ENCODE measurements at regions not wholly inside any gene's neighbourhood (a gene's known extent, or its start where the extent isn't known, plus 50 kb on each side); places are given as distances from the start of the nearest gene placed in this dataset.

GRCh38 chr5:58145397-58145934, 314.4 kb downstream of the PLK2 start:
- FAIRE-seq: no peak
- TF ChIP-seq POLR2A (IDR thresholded peaks at IDR 0.05; ENCODE audit: low read depth, low read length): no peak
- DNase-seq (ENCODE audit: insufficient read length, low spot score): no peak

DNA sequence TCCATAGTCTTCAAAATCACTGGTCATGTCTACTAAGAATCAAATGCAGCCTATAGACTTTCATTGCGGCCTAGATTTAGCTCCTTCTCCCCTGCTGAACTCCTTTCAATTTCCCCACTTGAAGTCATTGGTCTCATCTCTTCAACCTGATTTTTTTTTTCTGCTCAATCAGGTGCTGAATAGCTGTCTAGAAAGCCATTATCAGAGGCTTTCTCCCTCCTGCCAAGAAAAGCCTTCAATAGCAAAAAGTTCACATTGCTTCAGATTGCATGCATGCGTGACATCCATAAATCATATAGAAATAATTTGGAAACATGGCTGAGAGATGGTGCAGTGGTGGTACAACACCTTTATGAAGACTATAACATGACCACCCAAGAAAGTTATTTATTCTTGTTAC, 316.2 kb downstream of the PLK2 start:
- no peak for TF ChIP-seq POLR2A (IDR thresholded peaks at IDR 0.05; ENCODE audit: low read depth, low read length)
- FAIRE-seq (no peak), DNase-seq (ENCODE audit: insufficient read length, low spot score) (no peak)

GRCh38 chr5:58143181-58143580, 316.7 kb downstream of the PLK2 start:
- FAIRE-seq (no peak), DNase-seq (ENCODE audit: insufficient read length, low spot score) (no peak)
- TF ChIP-seq POLR2A (IDR thresholded peaks at IDR 0.05; ENCODE audit: low read depth, low read length): no peak

GRCh38 chr5:58138791-58139190, 321.1 kb downstream of the PLK2 start:
- no peak for TF ChIP-seq POLR2A (IDR thresholded peaks at IDR 0.05; ENCODE audit: low read depth, low read length)
- FAIRE-seq (no peak), DNase-seq (ENCODE audit: insufficient read length, low spot score) (no peak)

DNA sequence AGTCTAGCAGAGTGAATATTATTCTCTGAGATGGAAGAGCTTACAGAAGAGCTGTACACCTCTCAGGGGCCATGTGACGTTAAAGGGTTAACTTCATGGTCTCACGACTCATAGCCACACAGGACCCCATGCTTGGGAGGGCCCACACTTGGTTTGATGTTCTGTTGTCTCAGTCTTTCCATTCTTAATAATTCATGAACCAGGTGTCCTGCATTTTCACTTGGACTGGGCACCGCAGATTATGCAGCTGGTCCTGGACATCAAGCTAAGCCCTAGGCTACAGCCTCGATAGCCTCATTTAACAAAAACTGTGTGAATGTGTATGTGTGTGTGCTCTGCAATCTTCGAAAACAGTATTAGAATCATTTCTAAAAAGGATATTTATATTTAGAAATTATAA, 323.5 kb downstream of the PLK2 start:
- TF ChIP-seq POLR2A (IDR thresholded peaks at IDR 0.05; ENCODE audit: low read depth, low read length): no peak
- DNase-seq (ENCODE audit: insufficient read length, low spot score) (no peak), FAIRE-seq (no peak)

DNA sequence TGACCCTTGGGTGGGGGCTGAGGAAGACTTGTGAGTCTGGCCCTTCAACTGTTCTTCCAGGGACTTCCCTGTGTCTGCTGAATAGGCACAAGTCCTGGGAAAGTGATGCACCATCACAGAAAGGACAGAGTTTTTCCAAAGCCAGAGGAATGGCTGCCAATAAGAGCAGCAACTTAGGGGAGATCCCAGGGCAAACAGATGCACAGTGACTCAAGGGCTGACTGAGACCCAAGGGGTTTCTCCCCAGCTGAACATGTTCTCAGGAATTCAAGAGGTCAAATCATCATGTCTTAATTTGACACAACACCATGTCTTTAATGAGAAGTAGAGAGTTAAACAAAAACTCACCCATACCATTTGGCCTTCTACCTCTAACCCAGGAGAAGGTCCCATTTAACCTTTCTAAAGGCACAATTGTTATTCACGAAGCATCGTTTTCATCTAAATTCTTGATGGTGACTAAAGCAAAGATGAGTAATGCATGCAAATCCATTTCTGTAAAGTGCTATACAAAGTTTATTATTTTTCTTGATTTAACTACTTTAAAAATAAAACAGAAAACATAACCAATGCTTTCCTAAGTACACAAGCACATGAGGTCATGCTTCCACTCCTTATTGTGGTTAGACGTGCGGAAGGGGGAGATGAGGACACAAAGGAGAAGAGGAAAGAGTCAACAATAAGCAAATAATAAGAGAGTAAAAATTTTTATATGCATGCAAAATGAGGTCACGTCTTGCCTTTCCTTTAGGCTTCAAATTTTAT, 324.1 kb downstream of the PLK2 start:
- FAIRE-seq: peak; percentile 62
- DNase-seq (ENCODE audit: insufficient read length, low spot score): no peak
- TF ChIP-seq POLR2A (IDR thresholded peaks at IDR 0.05; ENCODE audit: low read depth, low read length): no peak

GRCh38 chr5:58133631-58134296, 326.1 kb downstream of the PLK2 start:
- DNase-seq (ENCODE audit: insufficient read length, low spot score) (no peak), FAIRE-seq (peak; percentile 77)
- no peak for TF ChIP-seq POLR2A (IDR thresholded peaks at IDR 0.05; ENCODE audit: low read depth, low read length)

GRCh38 chr5:58133216-58133615, 326.7 kb downstream of the PLK2 start:
- no peak for TF ChIP-seq POLR2A (IDR thresholded peaks at IDR 0.05; ENCODE audit: low read depth, low read length)
- FAIRE-seq (peak; percentile 55), DNase-seq (ENCODE audit: insufficient read length, low spot score) (no peak)

DNA sequence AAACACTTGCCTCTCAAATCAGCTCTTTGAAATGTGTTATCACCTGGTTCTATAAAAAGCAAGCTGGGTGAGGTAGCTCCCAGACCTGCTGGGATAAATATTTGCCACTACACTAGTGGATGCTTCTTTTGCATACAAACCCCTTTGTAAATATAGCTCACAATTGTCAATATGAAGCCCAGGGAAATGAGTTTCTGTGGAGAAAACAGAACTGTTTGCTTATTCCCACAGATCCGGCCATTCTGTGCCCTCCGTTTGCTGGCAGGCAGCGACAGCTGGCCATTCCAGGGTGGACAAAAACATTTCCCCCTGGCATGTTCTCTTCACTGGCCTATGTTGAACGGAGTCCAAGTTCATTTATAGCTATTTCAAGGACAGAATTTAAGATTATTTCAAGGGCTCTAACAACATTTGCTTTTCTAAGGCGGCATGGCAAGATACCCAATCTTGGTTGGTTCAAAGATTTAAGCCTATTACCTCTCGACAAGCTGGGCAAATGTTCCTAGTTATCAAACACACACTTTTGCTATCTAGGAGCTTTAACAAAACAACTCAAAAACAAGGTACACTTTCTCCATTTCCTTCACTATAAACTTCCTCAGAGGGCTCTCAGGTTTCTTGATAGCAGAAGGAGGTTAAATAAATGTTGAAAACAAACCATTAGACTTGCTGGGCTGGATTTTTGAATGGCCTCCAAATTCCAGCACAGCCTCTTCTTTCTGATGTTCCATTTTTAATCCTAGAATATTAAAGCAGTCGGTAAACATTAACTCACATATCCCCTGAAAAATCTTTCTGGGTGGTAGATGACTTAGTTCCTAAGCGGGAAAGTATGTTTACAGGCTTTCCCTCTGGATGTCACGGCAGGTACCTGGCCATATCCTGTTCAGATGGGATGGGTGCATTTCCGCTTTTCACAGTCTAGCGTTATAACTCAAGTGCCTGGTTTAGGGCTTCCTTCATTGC, 332.3 kb downstream of the PLK2 start:
- no peak for TF ChIP-seq POLR2A (IDR thresholded peaks at IDR 0.05; ENCODE audit: low read depth, low read length)
- FAIRE-seq (no peak), DNase-seq (ENCODE audit: insufficient read length, low spot score) (no peak)

DNA sequence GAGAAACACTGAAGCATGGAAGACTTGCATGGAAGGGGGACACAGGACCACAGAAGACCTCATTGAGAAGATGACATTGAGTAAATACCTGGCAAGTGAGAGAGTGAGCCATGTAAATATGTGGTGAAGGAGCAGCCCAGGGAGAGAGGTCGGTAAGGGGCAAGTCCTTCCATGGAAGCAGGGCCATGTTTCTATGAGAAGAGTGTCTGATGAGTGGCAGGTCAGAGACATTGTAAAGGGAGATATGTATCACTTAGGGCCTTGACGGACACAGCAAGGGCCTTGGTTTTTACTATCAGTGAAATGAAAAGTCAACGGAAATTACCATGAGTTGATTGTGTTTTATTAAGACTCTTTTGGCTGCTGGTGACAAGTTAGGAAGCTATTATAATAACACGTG, 336.4 kb downstream of the PLK2 start:
- no peak for DNase-seq (ENCODE audit: insufficient read length, low spot score)
- peak; percentile 23 for FAIRE-seq
- no peak for TF ChIP-seq POLR2A (IDR thresholded peaks at IDR 0.05; ENCODE audit: low read depth, low read length)

DNA sequence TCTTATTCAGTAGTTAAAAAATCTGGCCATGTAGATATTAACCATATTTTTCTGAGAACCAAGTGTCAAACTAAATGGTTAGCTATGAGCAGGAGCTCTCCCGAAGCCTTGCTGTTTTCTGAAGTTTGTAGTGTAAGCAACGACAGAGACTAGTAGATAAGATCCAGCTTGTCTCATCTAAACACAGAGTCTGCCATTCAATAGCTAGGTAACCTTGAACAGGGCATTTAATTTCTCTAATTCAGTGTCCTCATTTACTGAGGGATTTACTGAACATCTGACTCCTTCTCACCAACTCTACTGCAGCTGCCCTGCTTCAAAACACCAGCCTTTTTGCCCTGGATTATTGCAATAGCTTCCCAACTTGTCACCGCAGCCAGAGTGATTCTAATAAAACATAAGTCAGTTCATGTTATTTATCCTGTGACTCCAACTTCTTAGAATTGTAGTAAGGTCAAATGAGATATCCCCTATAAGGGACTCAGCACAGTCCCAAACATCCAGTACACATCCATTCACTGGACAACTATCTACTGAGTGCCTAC, 337.0 kb downstream of the PLK2 start:
- FAIRE-seq: no peak
- no peak for TF ChIP-seq POLR2A (IDR thresholded peaks at IDR 0.05; ENCODE audit: low read depth, low read length)
- DNase-seq (ENCODE audit: insufficient read length, low spot score): no peak

GRCh38 chr5:58122157-58122556, 337.7 kb downstream of the PLK2 start:
- TF ChIP-seq POLR2A (IDR thresholded peaks at IDR 0.05; ENCODE audit: low read depth, low read length): no peak
- FAIRE-seq: no peak

GRCh38 chr5:58121391-58121790, 338.5 kb downstream of the PLK2 start:
- FAIRE-seq (peak; percentile 6), DNase-seq (ENCODE audit: insufficient read length, low spot score) (no peak)
- no peak for TF ChIP-seq POLR2A (IDR thresholded peaks at IDR 0.05; ENCODE audit: low read depth, low read length)

More at GRCh38 chr5:58122157-58122556, 337.7 kb downstream of the PLK2 start:
- DNase-seq (ENCODE audit: insufficient read length, low spot score): no peak
